Vagina (tissue), 2 donors: ENCODE measurements at regions not wholly inside any gene's neighbourhood (a gene's known extent, or its start where the extent isn't known, plus 50 kb on each side); places are given as distances from the start of the nearest gene placed in this dataset.

Experiments used
- DNase-seq, 2 donors: peaks; one replicate each; pipeline ENCODE4 v3.0.0-alpha.2; 2017; ENCODE audit errors: extremely low spot score in 2 of 2
- H3K27ac ChIP-seq: fragments of 200-600 bp; sonication (generic); one replicate; pipeline ENCODE4 v1.5.1; 2019
- H3K27me3 ChIP-seq: fragments of 200-600 bp; sonication (generic); one replicate; pipeline ENCODE4 v1.5.1; 2019
- H3K36me3 ChIP-seq, 2 donors: fragments of 200-600 bp; sonication (generic); one replicate each; pipeline ENCODE4 v1.5.1; 2017 to 2019
- H3K4me1 ChIP-seq: fragments of 200-600 bp; sonication (generic); one replicate; pipeline ENCODE4 v1.5.1; 2019
- H3K4me3 ChIP-seq, 2 donors: fragments of 200-600 bp; sonication (generic); 1 replicate in 1 of 2; 2 replicates in 1 of 2; pipeline ENCODE4 v1.5.1; 2016 to 2019
- H3K9me3 ChIP-seq: fragments of 200-600 bp; sonication (generic); one replicate; pipeline ENCODE4 v1.5.1; 2019
- POLR2A ChIP-seq, 2 donors: fragments of 450-650 bp; IDR thresholded peaks; one replicate each; pipeline ENCODE4 v1.6.1; 2017; ENCODE audit warnings: antibody characterized with exemption in 2 of 2, mild to moderate bottlenecking in 2 of 2, moderate library complexity in 2 of 2
- POLR2AphosphoS5 ChIP-seq, 2 donors: sonication (generic); formaldehyde crosslinking; IDR thresholded peaks; one replicate each; pipeline ENCODE4 v1.9.0; 2017; ENCODE audit warnings: antibody characterized with exemption in 2 of 2, mild to moderate bottlenecking in 2 of 2, low read depth in 1 of 2; ENCODE audit not compliant: insufficient read depth in 1 of 2
- intact Hi-C: fragments of 100-400 bp; cut with DNase I; formaldehyde crosslinking; loops from one replicate; pipeline ENCODE4 v1.15.1; 2023
- TF ChIP-seq, protein P1 (sequence below), 3 experiments: fragments of 450-650 bp in 2 of 3; fragments of 200-600 bp in 1 of 3; sonication (generic) in 1 of 3; IDR thresholded peaks; one replicate each; pipeline ENCODE4 v1.5.1; 2017 to 2019; ENCODE audit warnings: antibody characterized with exemption in 3 of 3, mild to moderate bottlenecking in 2 of 3, moderate library complexity in 2 of 3

DNA sequence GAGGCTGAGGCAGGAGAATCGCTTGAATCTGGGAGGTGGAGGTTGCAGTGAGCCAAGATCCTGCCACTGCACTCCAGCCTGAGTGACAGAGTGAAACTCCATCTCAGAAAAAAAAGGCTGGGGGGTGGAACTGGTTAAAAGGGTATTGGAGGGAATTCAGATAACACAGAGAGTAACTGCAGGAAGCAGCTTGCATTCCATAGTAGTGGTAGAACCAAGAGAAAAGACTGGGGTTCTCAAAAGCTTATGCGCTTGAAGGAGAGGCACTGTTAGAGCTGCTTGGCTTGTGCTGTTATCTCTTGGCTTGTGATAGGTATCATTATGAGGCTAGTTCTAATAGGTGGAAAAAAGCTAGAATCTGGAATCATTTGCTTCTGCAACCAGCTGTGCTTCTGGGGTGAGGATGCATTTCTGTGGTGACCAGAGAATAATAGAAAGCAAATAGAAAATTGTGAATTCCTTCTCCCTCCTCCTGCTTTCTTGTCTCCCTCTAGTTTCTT lies 91.2 kb upstream of the ELOVL6 start:
- Histone ChIP-seq H3K4me3 (no peak overlapping the region), H3K27me3 (no peaks in the 10 kb centered on the region), H3K36me3 (no peaks in the 10 kb centered on the region), H3K27ac (no peak overlapping the region), H3K4me1 (peaks cover 8% of the 10 kb centered on the region), H3K9me3 (no peaks in the 10 kb centered on the region)
- TF ChIP-seq, protein P1, sequence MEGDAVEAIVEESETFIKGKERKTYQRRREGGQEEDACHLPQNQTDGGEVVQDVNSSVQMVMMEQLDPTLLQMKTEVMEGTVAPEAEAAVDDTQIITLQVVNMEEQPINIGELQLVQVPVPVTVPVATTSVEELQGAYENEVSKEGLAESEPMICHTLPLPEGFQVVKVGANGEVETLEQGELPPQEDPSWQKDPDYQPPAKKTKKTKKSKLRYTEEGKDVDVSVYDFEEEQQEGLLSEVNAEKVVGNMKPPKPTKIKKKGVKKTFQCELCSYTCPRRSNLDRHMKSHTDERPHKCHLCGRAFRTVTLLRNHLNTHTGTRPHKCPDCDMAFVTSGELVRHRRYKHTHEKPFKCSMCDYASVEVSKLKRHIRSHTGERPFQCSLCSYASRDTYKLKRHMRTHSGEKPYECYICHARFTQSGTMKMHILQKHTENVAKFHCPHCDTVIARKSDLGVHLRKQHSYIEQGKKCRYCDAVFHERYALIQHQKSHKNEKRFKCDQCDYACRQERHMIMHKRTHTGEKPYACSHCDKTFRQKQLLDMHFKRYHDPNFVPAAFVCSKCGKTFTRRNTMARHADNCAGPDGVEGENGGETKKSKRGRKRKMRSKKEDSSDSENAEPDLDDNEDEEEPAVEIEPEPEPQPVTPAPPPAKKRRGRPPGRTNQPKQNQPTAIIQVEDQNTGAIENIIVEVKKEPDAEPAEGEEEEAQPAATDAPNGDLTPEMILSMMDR (IDR thresholded peaks at IDR 0.05), result no peak
- TF ChIP-seq POLR2A (IDR thresholded peaks at IDR 0.05), result no peak
- no peak for TF ChIP-seq POLR2AphosphoS5 (IDR thresholded peaks at IDR 0.05; ENCODE audit: insufficient read depth in 1 of 2, low read depth in 1 of 2)
- intact Hi-C loops, result no loop called here
- no peak for DNase-seq

DNA sequence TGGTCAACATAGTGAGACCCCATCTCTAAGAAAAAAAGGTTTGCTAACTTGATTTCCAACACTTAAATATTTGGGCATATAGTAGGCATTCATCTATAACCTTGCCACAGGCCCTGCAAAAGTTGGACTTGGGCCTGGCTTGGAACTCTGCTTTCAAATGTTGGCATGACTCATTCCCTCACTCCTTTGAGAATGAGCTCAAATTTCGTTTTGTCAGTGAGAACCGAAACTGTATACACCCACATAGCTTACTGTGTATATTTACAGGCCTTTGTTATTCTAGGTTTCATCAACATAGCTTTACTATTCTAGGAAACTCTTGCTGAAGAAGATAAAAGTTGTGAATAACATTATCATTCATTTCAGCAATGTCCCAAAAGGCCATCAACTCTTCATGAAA lies 88.7 kb upstream of the ELOVL6 start:
- H3K27ac ChIP-seq, result no peak overlapping the region
- no peaks in the 10 kb centered on the region for H3K36me3 ChIP-seq
- no peak overlapping the region for H3K4me3 ChIP-seq
- H3K4me1 ChIP-seq, result peaks cover 8% of the 10 kb centered on the region
- intact Hi-C loops, result no loop called here
- no peaks in the 10 kb centered on the region for H3K9me3 ChIP-seq
- no peaks in the 10 kb centered on the region for H3K27me3 ChIP-seq
- TF ChIP-seq POLR2AphosphoS5 (IDR thresholded peaks at IDR 0.05; ENCODE audit: insufficient read depth in 1 of 2, low read depth in 1 of 2), result no peak
- TF ChIP-seq, protein P1 (IDR thresholded peaks at IDR 0.05), result no peak
- no peak for DNase-seq

DNA sequence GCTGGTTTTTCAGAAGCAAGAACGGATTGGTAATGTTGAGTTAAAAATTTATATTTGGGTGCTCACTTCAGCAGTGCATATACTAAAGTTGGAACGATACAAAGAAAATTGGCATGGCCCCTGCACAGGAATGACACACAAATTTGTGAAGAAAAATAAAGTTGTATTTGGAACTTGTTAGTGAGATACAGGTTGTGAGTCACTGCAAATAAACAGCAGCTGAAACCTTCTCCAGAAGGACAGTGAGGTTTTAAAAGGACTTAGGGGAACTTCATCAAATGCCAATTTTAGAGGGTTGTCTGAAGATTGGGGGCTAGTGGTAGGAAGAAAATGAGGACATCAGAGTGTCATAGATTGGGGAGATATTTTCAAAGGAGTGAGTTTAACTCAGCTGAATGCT lies 79.7 kb upstream of the ELOVL6 start:
- intact Hi-C loops, result no loop called here

GRCh38 chr4:110275871-110276270 lies 77.5 kb upstream of the ELOVL6 start:
- no peaks in the 10 kb centered on the region for H3K27me3 ChIP-seq
- H3K9me3 ChIP-seq, result no peaks in the 10 kb centered on the region
- no peak overlapping the region for H3K27ac ChIP-seq
- H3K4me3 ChIP-seq, result no peak overlapping the region
- H3K36me3 ChIP-seq, result no peaks in the 10 kb centered on the region
- intact Hi-C loops, result no loop called here
- TF ChIP-seq POLR2A (IDR thresholded peaks at IDR 0.05) (no peak), POLR2AphosphoS5 (IDR thresholded peaks at IDR 0.05; ENCODE audit: insufficient read depth in 1 of 2, low read depth in 1 of 2) (no peak)
- TF ChIP-seq, protein P1 (IDR thresholded peaks at IDR 0.05), result no peak
- no peaks in the 10 kb centered on the region for H3K4me1 ChIP-seq
- no peak for DNase-seq

More for the DNA sequence above, 79.7 kb upstream of the ELOVL6 start:
- H3K4me1 ChIP-seq, result no peaks in the 10 kb centered on the region
- H3K4me3 ChIP-seq, result no peak overlapping the region
- no peaks in the 10 kb centered on the region for H3K36me3 ChIP-seq
- H3K27ac ChIP-seq, result no peak overlapping the region
- no peak for DNase-seq
- no peaks in the 10 kb centered on the region for H3K9me3 ChIP-seq
- TF ChIP-seq POLR2A (IDR thresholded peaks at IDR 0.05) (no peak), POLR2AphosphoS5 (IDR thresholded peaks at IDR 0.05; ENCODE audit: insufficient read depth in 1 of 2, low read depth in 1 of 2) (no peak)
- TF ChIP-seq, protein P1 (IDR thresholded peaks at IDR 0.05), result no peak
- H3K27me3 ChIP-seq, result no peaks in the 10 kb centered on the region

DNA sequence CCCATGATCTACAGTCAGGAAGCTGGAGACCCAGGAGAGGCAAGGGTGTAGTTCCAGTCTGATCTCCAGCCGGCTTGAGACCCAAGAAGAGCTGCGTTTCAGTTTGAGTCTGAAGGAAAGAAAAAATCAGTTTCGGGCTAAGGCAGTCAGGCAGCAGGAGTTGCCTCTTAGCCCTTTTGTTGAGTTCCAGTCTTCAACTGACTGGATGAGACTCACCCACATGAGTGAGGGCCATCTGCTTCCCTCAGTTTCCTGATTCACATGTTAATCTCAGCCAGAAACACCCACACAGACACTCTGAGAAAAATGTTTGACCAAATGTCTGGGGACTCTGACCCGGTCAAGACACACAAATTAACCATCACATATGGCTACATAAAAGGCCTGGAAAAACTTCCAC lies 73.6 kb upstream of the ELOVL6 start:
- Histone ChIP-seq H3K27me3 (no peaks in the 10 kb centered on the region), H3K4me1 (no peaks in the 10 kb centered on the region), H3K36me3 (no peaks in the 10 kb centered on the region), H3K27ac (no peak overlapping the region), H3K4me3 (no peak overlapping the region), H3K9me3 (no peaks in the 10 kb centered on the region)
- intact Hi-C loops, result no loop called here
- DNase-seq, result no peak
- TF ChIP-seq POLR2A (IDR thresholded peaks at IDR 0.05) (no peak), POLR2AphosphoS5 (IDR thresholded peaks at IDR 0.05; ENCODE audit: insufficient read depth in 1 of 2, low read depth in 1 of 2) (no peak)
- TF ChIP-seq, protein P1 (IDR thresholded peaks at IDR 0.05), result no peak
